ENCODE measurements at regions not wholly inside any gene's neighbourhood (a gene's known extent, or its start where the extent isn't known, plus 50 kb on each side); places are given as distances from the start of the nearest gene placed in this dataset.
"Not testable (repeated sequence)": the region's sequence is repeated elsewhere in the genome, so short reads cannot be mapped to it uniquely, and the experiment has no call there.

- not testable (repeated sequence) for DNase-seq
These were observed 528.7 kb upstream of the NR5A2 start for GRCh38 chr1:199498802-199499201.

- DNase-seq: no peak
These were observed 519.4 kb upstream of the NR5A2 start for GRCh38 chr1:199508072-199508471.

GRCh38 chr1:199508653-199509052, 518.9 kb upstream of the NR5A2 start:
- DNase-seq: no peak

GRCh38 chr1:199509456-199509855, 518.1 kb upstream of the NR5A2 start:
- DNase-seq: no peak

- DNase-seq: no peak
These were observed 517.2 kb upstream of the NR5A2 start for GRCh38 chr1:199510314-199510713.

GRCh38 chr1:199512037-199512710, 515.3 kb upstream of the NR5A2 start:
- no peak for DNase-seq

GRCh38 chr1:199515261-199515660, 512.2 kb upstream of the NR5A2 start:
- DNase-seq: no peak

GRCh38 chr1:199522338-199522737, 505.2 kb upstream of the NR5A2 start:
- DNase-seq: no peak

- no peak for DNase-seq
These were observed 504.6 kb upstream of the NR5A2 start for GRCh38 chr1:199522936-199523335.

GRCh38 chr1:199529324-199529723, 498.2 kb upstream of the NR5A2 start:
- no peak for DNase-seq

- DNase-seq: not testable (repeated sequence)
These were observed 494.1 kb upstream of the NR5A2 start for GRCh38 chr1:199533361-199533760.

- no peak for DNase-seq
These were observed 481.7 kb upstream of the NR5A2 start for GRCh38 chr1:199545780-199546179.

- DNase-seq: no peak
These were observed 481.2 kb upstream of the NR5A2 start for GRCh38 chr1:199546323-199546722.

- no peak for DNase-seq
These were observed 478.1 kb upstream of the NR5A2 start for GRCh38 chr1:199549421-199549820.

GRCh38 chr1:199550199-199551065, 477.1 kb upstream of the NR5A2 start:
- DNase-seq: no peak

GRCh38 chr1:199551967-199552565, 475.4 kb upstream of the NR5A2 start:
- DNase-seq: peak in 28 of 56 donors; percentile 1 to 65 (median 5)

- DNase-seq: no peak
These were observed 474.4 kb upstream of the NR5A2 start for GRCh38 chr1:199553104-199553503.

- DNase-seq: no peak
These were observed 466.2 kb upstream of the NR5A2 start for GRCh38 chr1:199561334-199561733.

- DNase-seq: no peak
These were observed 454.5 kb upstream of the NR5A2 start for GRCh38 chr1:199573047-199573446.

GRCh38 chr1:199574950-199575349, 452.6 kb upstream of the NR5A2 start:
- no peak for DNase-seq

- no peak for DNase-seq
These were observed 447.2 kb upstream of the NR5A2 start for GRCh38 chr1:199580300-199580699.

- no peak for DNase-seq
These were observed 442.1 kb upstream of the NR5A2 start for GRCh38 chr1:199585392-199585791.

Data from nucleus accumbens (tissue), 56 donors.